Hindlimb muscle (tissue), 1 donor: ENCODE measurements at regions not wholly inside any gene's neighbourhood (a gene's known extent, or its start where the extent isn't known, plus 50 kb on each side); places are given as distances from the start of the nearest gene placed in this dataset.
A peak's percentile ranks its signal among the peaks of the same experiment; 100 is the strongest.
"Not testable (repeated sequence)": the region's sequence is repeated elsewhere in the genome, so short reads cannot be mapped to it uniquely, and the experiment has no call there.

Source experiments
- DNase-seq: peaks from one replicate; pipeline ENCODE4 v3.0.0-alpha.2; 2013

DNA sequence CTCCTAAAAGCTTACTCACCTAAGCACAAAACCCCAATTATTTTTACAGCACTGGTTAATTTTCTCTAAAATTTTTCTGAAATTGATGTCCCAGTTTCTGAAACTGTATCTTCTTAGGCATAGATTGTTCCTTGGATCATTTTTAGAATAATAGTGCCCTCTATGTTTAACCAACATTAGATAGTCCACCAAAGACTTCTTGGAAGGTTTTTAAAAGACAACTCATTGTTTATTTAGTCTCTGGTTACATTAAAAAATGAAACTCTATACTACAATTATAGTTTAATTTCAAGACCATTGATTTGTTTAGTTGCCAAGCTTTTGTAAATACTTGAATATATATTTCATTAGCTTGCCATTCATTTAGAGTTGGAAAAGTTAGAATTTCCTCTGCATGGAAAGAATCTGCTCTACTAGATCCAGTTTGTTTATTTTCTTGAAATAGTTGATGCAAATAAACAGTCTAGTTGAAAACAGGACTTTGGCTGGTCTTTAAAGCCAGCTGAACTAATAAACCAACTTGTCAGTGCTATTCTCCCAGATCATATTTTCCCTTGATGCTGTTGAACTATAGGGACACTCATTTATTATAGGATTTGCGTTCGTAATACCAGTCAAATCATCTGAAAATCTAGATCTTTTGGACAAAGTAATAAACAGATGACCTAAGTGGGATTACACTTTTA lies 990.5 kb downstream of the TLE1 start:
- no peak for DNase-seq

DNA sequence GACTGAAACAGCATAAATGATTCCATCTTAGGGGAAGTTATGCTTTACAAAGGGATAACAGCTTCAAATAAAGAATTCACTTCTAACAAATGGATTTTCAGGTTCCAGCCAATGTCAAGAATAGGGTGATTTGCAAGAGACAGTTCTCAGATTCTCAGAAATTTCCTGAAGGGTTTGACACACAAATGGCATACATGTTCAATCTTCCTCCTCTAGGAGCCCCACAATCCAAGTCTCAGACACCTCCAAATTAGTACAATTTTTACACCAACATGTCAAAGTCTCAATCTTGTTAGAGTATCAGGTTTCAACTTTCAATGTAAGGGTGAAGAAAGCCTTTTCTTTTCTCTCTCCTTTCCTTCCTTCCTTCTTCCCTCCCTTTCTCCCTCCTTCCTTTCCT lies 996.6 kb downstream of the TLE1 start:
- no peak for DNase-seq

DNA sequence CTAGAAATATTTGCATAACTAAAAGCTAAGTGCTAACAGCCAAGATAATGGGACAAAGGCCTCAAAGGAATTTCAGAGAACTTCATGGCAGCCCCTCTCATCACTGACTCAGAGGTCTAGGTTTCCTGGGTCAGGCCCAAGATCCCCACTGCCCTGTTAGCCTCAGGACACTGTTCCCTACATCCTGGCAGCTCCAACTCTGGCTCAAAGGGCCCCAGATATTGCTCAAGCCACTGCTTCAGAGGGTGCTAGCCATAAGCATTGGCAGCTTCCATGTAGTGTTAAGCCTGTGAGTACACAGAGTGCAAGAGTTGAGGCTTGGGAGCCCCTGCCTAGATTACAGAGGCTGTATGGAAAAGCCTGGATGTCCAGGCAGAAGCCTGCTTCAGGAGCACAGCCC lies 998.1 kb downstream of the TLE1 start:
- no peak for DNase-seq

DNA sequence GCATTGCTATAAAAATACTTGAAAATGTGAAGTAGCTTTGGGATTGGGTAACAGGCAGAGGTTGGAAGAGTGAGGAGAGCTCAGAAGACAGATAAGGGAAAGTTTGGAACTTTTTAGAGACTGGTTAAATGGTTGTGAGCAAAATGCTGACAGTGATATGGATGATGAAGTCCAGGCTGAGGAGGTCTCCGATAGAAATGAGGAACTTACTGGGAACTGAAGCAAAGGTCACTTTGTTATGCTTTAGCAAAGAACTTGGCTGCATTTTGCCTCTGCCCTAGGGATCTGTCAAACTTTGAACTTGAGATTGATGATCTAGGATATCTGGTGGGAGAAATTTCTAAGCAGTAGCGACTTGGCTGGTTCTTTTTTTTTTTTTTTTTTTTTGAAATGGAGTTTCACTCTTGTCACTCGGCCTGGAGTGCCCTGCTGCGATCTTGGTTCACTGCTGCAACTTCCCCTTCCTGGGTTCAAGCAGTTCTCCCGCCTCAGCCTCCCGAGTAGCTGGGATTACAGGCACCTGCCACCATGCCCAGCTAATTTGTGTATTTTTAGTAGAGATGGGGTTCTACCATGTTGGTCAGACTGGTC lies 998.9 kb downstream of the TLE1 start:
- DNase-seq, result no peak

DNA sequence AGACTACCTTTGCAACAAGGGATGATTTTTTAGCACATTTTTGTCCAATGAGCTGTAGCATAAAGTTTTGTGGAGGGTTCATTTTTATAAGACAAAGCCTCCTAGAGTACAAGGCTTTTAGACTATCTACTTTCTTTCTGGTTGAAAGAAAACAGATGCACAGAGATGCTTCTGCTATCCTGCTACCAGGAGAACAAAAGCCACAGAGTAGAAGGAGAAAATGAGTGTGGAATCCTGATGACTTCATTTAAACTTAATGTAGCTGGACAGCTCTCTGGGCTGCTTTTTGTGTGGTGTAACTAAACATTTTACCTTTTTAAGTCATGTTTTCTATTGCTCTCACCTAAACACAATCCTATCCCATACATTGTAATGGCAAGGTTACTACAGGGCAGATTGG lies 1009.4 kb downstream of the TLE1 start:
- no peak for DNase-seq

DNA sequence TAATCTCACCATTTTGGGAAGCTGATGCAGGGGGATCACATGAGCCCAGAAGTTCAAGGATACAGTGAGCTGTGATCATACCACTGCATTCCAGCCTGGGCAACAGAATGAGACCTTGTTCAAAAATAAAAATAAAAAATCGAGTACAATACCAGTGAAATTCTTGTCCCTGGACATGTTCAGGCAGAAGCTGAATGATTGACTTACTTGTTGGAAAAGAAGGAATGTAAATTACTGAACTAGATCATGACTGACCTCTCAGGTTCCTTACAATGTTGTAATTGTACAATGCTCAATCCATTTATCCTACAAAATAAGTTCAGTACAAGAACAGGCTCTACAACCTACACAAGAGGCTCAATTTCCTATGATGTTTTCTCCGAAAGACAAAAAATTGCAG lies 1010.4 kb downstream of the TLE1 start:
- DNase-seq, result no peak

DNA sequence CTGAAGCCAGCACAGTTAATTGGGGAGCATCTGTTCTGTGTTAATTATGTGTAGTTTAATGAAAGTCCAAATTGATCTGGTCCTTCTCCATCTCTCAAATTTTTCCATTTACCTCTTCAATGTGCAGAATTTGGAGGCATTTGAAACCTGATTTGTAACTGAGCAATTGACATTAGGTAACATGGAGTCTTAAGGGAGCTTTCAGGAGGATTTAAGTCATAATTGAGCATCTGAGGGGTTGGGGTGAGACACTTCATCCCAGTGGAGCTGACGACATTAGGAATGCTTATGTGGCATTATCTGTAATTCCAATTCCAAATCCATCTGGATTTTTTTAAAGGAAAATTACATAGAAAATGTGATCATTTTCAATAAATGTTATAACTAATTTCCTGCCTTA lies 1015.9 kb downstream of the TLE1 start:
- no peak for DNase-seq

DNA sequence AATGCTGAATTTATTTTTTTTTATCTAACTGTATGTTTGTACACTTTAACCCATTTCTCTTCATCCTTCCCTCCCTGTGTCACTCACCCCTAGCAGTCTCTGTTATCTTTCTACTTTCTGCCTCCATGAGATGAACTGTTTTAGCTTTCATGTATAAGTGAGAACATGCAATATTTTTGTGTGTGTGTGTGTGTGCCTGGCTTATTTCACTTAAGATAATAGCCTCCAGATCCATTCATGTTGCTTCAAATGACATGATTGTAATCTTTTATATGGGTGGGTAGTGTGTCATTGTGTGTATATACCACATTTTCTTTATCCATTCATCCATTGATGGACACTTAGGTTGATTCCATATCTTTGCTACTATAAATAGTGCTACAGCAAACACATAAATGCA lies 1023.9 kb downstream of the TLE1 start:
- no peak for DNase-seq

DNA sequence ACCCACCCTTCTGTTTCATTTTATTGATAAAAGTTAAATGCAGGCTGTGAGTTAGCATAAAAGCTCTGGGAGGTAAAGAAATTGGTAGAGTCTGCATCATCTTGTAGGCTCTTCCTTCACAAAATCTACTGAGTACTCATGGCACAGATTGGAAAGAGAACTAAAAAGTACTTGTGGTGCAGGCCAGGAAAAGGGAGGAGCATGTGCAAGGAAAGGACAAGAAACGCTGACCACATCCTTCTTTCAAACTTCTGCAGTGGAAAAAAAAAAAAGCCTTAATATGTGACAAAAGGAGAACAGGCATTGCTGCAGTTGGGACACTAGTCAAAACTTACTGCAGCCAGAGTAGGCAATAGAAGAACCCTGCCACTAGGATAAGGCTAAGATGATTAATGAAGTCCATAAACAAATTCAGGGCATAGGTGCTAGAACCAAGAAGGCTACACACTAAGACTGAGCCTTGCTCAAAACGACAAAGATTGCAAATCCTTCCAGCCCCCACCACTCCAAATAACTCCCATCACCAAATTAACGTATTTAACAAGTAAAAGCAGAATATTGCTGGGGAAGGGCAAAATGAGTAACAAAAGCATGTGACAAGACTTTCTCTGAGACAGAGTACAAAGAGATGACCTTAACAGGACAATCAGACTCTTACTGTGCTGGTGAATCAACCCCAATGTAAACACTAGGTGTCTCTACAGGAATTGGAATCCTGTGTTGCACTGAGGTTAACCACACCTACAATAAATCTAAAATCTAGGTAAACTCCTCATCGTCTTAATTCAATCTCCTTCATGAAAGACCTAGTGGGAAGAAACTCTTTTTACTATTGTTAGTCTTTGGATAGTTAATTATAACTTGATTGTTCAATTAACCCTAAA lies 1024.8 kb downstream of the TLE1 start:
- DNase-seq, result no peak

DNA sequence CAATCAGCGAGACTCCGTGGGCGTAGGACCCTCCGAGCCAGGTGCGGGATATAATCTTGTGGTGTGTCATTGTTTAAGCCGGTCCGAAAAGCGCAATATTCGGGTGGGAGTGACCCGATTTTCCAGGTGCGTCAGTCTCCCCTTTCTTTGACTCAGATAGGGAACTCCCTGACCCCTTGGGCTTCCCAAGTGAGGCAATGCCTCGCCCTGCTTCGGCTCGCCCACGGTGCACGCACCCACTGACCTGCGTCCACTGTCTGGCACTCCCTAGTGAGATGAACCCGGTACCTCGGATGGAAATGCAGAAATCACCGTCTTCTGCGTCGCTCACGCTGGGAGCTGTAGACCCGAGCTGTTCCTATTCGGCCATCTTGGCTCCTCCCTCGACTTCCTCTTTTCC lies 1029.6 kb downstream of the TLE1 start:
- not testable (repeated sequence) for DNase-seq

DNA sequence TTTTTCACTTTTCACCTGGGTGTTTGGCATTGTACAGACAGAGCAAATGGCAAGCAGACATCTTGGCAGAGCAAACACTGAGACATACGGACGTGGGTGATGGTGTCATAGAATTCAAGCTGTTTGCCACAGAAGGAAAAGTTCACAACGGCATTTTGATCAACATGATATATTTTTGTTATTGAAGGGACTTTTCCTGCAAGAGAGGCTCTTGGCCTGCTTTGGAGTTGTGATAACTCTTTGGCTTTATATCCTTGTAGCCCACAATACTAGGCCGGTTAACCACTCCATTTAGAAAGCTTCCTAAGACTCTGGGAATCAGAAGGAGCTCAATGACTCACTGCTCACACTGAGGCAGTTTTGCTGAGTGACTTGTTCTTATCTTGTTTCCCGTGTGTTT lies 1038.3 kb downstream of the TLE1 start:
- DNase-seq, result no peak

DNA sequence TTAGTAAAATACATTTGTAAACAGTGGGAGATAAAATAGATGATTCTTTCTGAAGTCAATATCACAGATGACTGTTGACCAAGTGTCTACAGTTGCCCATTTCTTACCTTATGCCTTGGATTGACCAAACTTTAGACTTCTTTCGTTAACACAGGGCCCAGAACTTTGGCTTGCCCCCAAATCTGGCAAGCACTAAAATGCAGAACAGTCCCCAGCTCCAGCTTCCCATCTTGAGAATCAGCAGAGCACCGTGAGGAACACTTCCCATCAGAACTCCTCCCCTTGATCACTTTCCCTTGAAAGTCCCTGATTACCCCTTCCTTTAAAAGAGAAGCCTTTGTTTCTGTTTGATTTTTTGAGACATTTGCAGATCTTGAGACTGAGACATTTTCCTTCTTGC lies 1039.9 kb downstream of the TLE1 start:
- DNase-seq, result no peak

DNA sequence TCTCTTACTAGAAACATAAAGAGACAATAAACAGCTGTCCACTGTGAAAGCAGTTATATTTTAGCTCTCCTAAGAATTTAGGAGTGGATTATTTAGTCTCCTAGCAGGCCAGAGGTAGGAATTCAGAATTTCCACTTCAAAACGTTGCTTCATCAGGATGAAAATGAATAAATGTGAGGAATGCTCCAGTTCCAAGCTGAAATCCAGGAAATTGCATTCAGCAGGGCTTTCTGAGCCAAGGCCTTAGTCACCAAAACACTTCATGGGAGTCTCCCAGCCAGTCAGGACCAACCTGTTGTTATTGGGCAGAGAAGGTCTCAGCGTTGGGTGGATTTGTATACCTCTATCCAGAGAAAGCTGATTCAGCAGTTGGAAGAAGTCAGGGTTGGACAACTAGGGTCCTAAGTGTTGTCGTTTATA lies 1040.3 kb downstream of the TLE1 start:
- DNase-seq, result peak; percentile 43

DNA sequence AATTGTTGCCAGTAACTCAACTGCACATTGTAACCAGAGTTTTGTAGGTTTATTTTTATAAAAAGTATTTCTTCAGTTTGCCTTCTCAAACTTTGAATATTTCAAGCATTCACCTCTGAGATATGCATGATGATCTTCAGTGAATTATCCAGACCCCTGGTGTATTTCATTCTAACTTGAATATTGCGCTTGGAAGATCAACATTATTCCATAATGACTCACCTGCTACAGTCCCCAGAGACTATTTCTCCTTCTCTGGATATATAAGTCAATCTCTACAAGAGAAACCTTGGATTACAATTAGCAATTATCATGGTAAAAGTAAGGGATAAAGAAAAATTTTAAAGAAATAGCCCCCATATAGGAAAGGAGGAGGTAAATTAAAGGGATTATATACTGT lies 1041.0 kb downstream of the TLE1 start:
- DNase-seq, result no peak

DNA sequence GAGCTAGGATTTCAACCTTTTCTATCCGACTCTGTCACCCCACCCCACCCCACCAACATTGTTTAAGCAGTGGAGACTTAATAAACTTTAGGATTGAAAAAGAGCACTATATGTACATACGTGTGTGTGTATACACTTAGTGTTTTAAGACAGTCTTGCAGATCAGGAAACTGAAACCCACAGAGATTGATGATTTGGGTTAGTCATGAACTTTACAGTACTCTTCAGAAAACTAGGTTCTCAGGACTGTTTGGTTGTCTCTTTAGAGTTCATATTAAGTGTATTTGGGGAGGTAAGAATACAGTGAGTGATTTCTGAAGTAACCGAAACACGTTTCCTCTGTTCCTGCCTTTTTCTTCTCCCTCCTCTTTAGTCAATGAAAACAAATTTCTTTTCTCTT lies 1043.1 kb downstream of the TLE1 start:
- DNase-seq, result no peak

DNA sequence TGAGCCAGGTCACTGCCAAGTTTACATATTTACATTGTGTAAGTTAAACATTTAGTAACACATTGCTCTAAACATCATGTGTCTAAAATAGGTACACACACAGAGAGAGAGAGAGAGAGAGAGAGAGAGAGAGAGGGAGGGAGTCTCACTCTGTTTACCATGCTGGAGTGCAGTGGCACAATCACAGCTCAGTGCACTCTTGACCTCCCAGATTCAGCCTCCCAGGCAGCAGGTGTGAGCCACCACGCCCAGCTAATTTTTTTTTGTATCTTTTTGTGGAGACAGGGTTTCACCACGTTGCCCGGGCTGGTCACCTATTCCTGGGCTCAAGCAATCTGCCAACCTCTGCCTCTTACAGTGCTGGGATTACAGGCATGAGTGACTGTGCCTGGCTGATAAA lies 1045.3 kb downstream of the TLE1 start:
- DNase-seq, result no peak

DNA sequence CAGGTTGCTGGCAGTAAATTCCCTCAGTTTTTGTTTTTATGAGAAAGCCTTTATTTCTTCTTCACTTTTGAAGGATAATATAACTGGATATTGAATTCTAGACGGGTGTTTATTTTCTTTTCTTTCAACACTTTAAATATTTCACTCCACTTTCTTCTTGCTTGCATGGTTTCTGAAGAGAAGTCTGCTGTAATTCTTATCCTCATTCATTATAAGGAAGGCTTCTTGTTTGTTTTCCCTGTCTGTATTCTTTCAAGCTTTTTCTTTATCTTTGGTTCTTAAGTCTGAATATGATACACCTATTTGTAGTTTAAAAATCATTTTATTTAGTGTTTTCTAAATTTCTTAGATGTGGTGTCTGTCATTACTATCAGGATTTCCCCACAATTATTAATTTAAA lies 1054.3 kb downstream of the TLE1 start:
- no peak for DNase-seq

DNA sequence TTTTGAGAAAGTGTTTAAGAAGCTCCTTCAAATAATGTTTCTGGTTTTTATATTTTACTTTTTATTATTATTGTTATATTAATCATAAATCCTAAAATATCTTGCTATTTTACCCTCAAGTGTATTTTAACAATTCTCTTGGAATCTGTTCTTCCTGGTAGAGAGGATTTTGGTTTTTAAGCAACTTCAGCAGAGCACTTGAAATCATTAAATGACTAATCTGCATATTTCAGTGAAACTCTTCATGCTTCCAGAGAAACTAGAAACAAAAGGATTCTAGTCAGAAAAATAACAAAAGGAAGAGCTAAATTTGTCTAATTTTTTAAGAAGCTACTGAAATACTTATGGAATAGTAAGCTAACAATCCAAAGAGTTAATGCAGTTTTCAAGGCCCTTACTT lies 1057.3 kb downstream of the TLE1 start:
- DNase-seq, result no peak

DNA sequence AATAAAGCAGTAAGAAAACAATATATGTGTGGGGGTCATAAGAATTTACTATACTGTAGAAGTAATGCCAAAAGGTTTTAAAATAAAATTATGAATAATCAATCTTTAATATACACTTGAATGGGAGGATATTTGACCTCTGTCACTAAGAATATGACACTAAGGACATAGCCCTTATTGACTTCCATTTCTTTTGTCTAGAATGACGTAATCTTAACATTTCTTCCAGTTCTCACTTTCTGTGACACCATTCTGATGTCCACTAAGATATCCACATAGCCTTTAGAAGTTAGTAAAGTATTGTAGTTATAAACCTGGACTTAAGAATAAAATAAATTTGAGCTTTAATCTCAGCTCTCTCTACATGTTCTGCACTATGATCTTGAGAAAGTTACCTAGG lies 1050.7 kb downstream of the TLE4 start:
- DNase-seq, result no peak

DNA sequence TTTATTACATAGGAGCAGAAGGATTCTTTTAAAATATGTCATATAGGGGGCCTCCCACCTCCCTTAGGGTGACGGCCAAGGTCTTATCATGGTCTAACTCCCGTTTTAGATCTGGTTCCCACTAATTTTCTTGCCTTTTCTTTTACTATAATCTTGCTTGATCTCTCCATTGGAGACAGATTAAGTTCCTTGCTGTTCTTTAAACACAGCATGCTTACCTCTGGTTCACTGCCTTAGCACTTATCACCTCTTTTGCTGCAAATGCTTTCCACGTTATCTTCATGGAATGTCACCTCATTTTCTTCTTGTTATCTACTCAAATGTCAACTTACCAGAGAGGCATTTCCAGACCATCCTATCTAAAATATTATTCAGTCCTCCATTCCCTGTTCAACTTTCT lies 1047.6 kb downstream of the TLE4 start:
- no peak for DNase-seq

DNA sequence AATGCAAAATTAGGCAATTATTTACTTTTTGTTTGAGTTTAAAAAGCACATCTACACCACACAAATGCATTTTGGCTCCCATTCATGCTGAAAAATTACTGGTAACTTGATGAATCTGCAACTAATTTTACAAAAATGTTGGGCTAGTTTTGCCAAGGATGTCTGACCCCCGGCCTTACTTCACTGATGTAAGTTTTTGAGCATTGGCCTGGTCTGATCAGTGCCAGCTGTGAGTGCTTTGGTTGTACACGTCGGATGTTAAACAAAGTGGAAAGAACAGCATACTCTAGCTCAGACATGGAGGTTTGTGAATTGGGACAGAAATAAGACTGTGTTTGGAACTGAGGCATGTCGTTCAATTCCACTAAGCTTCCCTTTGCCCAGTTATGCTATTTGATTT lies 1044.2 kb downstream of the TLE4 start:
- DNase-seq, result no peak

DNA sequence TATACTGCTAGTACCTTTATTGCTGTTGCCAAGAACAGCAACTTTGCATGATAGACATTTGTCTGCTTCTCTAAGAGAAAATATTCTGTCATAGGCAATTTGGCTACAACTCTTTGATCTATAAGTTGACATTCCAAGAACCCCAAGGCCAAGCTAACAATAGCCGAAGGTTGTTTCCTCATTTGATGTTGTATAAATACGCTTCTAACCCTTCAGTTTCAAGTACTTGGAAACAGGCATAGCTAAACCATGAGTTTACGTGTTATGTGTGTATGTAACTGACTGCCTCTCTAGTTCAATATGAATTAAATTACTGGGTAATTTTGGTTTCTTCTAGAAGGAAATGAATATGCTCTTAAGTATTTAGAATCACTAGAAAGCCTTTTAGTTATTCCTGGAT lies 1034.0 kb downstream of the TLE4 start:
- DNase-seq, result no peak

DNA sequence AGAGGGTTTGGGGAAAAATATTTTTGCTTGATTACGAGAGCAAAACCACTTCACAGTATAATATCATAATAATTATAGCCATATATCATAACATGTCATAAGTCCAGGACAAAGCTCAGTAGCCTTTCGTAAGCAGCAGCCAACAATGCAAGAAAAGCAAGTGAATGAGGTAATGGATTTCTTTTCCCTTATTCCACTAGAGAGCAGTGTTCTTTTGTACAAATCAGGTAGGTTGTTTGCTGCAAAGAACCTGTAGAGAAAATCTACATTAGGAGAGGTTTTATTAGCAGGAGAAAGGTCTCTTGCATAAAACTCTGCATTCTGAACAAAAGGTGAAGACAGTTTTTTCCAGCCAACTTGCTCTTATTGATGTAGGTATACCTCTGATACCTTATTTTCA lies 1033.4 kb downstream of the TLE4 start:
- DNase-seq, result no peak

DNA sequence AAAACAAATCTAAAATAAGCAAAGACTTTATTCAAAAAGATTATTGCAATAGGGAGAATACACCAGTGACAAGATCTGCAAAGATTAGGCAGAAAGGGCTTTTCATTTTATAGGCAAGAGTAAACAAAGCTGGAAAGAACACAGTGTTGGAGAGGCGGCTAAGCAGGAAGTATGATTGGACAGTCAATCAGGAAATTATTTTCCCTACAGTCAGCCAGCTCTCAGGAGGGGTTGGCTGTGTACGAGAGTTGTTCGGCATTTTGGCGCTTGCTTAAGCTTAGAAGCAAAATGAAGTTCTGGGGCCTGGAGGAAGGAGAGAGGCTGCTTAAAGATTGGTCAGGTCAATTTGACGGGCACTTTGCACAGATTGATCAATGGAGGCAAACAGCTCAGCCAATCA lies 1030.5 kb downstream of the TLE4 start:
- no peak for DNase-seq
